Urinary bladder (tissue), 3 donors: ENCODE measurements at regions not wholly inside any gene's neighbourhood (a gene's known extent, or its start where the extent isn't known, plus 50 kb on each side); places are given as distances from the start of the nearest gene placed in this dataset.

Experiments used
- DNase-seq: peaks from one replicate; pipeline ENCODE4 v3.0.0-alpha.2; 2015; ENCODE audit errors: extremely low spot score
- H3K27ac ChIP-seq: one replicate; pipeline ENCODE4 v1.5.1; 2013; ENCODE audit warnings: low read depth, mild to moderate bottlenecking, moderate library complexity
- H3K36me3 ChIP-seq: one replicate; pipeline ENCODE4 v1.6.1; 2013; ENCODE audit warnings: mild to moderate bottlenecking, moderate library complexity; ENCODE audit not compliant: insufficient read depth
- H3K4me1 ChIP-seq: one replicate; pipeline ENCODE4 v1.6.1; 2013; ENCODE audit warnings: mild to moderate bottlenecking, moderate library complexity; ENCODE audit not compliant: insufficient read depth
- H3K4me3 ChIP-seq: one replicate; pipeline ENCODE4 v1.5.1; 2013; ENCODE audit warnings: low read depth, low read length
- WGBS: extraction: QIAGEN DNeasy Blood & Tissue Kit; methylation state at CpG from one replicate; pipeline ENCODE4 v1.1.7; 2013; 5-methylcytosine and 5-hydroxymethylcytosine counted together
- donor health status: healthy with polysubstance abuse.
- donor health status: healthy.

DNA sequence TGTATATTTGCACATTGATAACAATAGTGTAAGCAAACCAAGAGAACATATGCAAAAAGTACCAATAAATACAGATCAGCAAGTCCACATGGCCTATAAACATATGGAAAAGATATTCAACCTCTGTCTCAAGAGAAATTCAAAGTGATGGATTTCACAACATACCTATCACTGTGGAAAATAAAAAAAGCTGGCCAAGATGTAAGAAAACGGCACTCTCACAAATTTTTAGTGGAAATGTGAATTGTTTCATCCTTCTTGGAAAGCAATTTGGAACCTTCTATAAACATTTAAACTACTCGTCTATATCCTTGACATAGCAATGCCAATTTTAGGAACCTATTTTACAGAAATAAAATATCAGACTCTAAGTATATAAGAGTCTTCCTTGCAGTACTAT, 559.8 kb downstream of the QKI start:
- WGBS = 39% methylated on average over 2 of the region's 2 CpGs
- H3K27ac ChIP-seq = no peak overlapping the region
- no peak for DNase-seq

DNA sequence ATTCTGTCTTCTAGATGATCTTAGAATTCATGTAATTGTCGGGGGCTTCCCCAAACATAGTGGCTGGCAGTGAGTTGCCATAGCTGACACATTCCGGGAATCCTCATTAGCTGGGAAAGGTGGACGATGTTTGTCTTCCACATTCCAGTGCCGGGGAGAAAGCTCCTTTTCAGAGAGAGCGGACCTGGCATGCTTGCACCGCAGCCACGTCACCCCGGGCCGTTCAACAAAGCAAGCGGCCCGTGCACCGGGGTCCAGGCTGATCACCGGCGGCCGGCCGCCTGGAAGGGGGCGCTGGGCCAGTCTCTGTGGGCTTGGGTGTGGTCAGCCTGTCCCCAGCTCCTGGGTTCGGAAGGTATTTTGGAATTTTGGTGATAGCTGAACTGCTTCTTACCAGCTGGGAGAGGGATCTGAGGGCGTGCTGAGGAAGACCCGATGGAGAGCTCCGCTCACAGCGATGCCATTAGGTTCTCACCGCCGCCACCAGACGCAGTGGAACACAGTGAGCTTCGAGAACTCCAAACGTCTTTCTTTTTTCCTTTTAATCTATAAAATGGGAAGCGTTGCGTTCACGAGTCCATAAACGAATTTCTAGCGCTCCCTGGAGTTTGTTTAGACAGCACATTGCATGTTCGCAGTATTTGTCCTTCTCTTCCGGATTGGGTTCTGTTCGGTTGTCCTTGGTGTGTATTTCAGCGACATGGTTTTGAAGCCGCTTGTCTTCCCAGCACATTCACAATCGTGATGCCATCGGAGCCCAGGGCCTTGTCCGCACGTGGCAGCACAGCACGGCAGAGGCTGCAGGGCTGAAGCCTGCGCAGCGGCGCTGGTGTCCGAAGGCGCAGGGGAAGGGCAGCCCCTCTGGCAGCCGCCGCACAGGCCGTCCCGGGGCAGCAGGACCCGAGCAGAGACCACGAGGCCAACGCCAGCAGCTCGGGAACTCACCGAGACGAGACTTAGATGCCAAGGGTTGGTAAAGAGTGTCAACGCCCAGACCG, 557.6 kb downstream of the QKI start:
- Histone ChIP-seq H3K36me3 (no peaks in the 10 kb centered on the region), H3K27ac (no peak overlapping the region), H3K4me3 (no peak overlapping the region), H3K4me1 (no peaks in the 10 kb centered on the region)
- WGBS = 88% methylated on average over 59 of the region's 59 CpGs
- DNase-seq = no peak

More for the DNA sequence above, 559.8 kb downstream of the QKI start:
- Histone ChIP-seq H3K36me3 (no peaks in the 10 kb centered on the region), H3K4me3 (no peak overlapping the region), H3K4me1 (no peaks in the 10 kb centered on the region)

DNA sequence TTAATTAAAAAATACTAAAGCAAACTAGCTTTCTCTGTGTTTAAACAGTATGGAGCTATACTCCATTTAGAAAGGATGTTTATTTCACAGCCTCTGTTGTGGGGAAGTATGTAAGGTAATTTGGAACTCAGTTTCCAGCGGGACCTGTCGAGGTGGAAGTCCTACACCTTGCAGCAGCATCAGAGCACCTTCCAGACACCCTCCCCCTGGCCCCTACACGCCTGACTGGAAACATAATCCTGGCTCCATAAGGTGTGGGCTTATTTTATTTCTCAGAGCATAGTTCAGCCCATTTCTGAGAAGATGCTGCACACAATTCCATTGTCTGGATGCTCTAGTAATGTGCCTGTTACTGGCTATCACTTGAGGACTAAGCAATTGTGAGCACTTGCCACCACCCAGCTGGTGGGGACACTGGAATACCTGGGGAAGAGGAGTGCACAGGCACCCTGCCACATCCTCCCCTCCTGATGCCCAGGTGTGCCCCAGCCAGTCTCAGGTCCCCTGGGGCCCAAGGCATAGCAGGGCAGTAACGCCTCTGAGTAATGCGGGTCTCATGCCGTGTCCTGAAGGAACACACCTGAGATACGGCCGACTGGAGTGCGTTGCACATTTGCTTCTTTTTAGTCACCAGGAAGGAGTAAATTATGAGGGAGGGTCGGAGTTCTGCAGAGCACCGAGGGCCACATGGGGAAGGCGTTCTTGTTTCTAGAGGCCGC, 556.5 kb downstream of the QKI start:
- Histone ChIP-seq H3K4me1 (no peaks in the 10 kb centered on the region), H3K27ac (no peak overlapping the region), H3K36me3 (no peaks in the 10 kb centered on the region), H3K4me3 (no peak overlapping the region)
- WGBS = 84% methylated on average over 13 of the region's 13 CpGs
- no peak for DNase-seq

DNA sequence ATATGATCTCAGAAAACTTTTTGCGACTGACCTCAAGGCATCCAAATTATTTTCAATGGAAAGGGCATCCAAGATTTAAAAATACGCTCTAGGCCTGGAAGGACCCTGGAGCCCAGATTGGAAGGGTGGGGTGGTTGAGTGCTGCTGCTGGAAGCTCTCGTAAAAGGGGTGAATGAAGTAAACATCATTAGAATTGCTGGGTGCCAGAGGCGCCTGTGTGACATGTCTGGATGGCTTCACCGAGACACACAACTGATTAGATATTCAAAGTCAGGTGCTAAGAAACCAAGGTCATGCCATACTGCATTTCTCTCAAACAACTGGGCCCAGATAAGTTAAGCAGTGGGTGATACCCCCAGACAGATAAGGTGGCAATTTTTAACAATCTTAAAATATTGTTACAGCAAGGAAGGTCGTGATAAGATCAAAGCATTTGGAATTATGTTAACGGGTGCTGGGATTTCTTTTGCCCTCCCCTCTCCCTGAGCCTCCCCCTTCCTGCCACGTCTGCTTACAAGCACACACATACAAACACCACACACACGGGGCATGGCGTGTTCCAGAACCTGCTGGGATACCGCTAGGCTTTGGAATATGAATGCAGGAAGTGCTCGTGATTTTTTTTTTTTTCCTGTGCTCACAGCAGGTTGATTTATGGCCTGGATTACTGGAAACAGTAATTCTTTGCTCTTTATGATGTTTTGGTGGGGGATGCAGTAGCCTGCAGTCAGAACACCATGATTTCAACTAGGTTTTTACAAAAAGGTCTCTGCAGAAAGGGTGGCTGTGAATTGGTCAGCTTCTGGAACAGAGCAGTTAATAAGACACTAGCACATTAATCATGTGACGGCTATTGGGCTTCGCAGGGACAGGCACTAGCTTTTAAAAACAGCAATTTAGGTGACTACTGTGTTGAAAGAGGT, 551.2 kb downstream of the QKI start:
- H3K4me1 ChIP-seq = no peaks in the 10 kb centered on the region
- no peak overlapping the region for H3K27ac ChIP-seq
- 32% methylated on average over 14 of the region's 14 CpGs for WGBS
- no peak overlapping the region for H3K4me3 ChIP-seq
- peak; percentile 54 for DNase-seq
- H3K36me3 ChIP-seq = no peaks in the 10 kb centered on the region

DNA sequence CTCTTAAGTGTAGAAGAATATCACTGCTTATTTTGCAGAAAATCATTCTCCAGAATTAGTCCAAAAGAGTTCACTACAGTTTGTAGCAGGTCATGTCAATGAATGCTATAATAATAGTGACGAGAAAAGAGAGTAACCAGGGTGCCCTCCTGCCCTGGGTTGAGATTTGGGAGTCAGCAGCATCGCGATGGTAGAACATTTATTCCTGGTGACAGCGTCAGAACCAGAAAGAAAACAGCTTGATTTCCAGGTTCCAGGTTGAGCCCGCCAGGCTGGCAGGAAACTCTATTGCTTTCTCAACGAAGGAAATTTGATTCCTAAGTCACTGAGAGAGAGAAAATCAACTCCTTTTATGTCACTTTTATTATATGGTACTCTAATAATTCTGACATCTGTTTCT, 550.3 kb downstream of the QKI start:
- H3K27ac ChIP-seq = no peak overlapping the region
- DNase-seq = no peak
- no peaks in the 10 kb centered on the region for H3K4me1 ChIP-seq
- 84% methylated on average over 6 of the region's 6 CpGs for WGBS
- H3K36me3 ChIP-seq = no peaks in the 10 kb centered on the region
- no peak overlapping the region for H3K4me3 ChIP-seq

GRCh38 chr6:163963205-163964120, 548.9 kb downstream of the QKI start:
- no peak for DNase-seq
- Histone ChIP-seq H3K27ac (no peak overlapping the region), H3K4me1 (no peaks in the 10 kb centered on the region), H3K36me3 (no peaks in the 10 kb centered on the region), H3K4me3 (no peak overlapping the region)
- WGBS = 80% methylated on average over 23 of the region's 23 CpGs

- Histone ChIP-seq H3K4me1 (no peaks in the 10 kb centered on the region), H3K4me3 (no peak overlapping the region), H3K36me3 (no peaks in the 10 kb centered on the region), H3K27ac (no peak overlapping the region)
- WGBS = 92% methylated on average over 13 of the region's 13 CpGs
- no peak for DNase-seq
These were observed 548.2 kb downstream of the QKI start for GRCh38 chr6:163962627-163963117.

DNA sequence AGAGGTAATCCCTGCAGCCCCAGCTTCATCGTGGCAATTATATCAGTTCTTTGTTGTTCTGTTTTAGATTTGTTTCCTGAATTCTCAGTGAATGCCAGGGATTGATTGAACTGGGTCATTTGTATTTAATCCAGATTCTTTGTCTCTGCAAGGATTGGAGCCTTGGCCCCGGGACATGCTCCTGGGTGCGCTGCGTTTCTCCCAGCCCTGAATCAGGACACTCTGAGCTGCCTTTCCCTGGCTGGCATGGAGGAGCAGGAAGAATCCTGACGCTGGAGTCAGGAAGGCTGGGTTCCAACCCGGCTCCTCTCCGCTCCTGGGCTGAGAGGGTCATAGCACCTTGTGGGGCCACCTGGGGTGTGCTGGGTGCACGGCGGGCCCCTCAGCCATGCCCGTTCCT, 545.6 kb downstream of the QKI start:
- no peak for DNase-seq
- WGBS = 74% methylated on average over 10 of the region's 10 CpGs
- Histone ChIP-seq H3K36me3 (no peaks in the 10 kb centered on the region), H3K27ac (no peak overlapping the region), H3K4me3 (no peak overlapping the region), H3K4me1 (no peaks in the 10 kb centered on the region)

DNA sequence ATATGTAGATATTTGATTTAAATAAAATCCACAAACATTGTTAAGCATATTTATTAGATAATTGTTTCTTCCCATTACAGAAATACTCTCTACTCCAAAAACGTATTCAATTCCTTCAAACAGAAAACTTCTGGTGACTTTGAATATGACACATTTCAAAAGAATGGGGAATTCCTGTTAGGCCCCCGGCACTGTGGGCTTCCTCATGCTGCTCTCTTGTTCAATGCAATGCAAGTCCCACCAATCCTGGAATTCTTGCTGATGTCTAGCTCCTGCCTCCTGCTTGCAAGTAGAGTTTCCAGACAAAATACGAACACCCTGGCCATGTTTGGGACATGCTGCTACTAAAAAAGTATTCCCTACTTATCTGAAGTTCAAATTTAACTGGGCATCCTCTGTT, 544.1 kb downstream of the QKI start:
- Histone ChIP-seq H3K4me3 (no peak overlapping the region), H3K27ac (no peak overlapping the region), H3K4me1 (no peaks in the 10 kb centered on the region), H3K36me3 (no peaks in the 10 kb centered on the region)
- DNase-seq = no peak
- 78% methylated on average over 3 of the region's 3 CpGs for WGBS

DNA sequence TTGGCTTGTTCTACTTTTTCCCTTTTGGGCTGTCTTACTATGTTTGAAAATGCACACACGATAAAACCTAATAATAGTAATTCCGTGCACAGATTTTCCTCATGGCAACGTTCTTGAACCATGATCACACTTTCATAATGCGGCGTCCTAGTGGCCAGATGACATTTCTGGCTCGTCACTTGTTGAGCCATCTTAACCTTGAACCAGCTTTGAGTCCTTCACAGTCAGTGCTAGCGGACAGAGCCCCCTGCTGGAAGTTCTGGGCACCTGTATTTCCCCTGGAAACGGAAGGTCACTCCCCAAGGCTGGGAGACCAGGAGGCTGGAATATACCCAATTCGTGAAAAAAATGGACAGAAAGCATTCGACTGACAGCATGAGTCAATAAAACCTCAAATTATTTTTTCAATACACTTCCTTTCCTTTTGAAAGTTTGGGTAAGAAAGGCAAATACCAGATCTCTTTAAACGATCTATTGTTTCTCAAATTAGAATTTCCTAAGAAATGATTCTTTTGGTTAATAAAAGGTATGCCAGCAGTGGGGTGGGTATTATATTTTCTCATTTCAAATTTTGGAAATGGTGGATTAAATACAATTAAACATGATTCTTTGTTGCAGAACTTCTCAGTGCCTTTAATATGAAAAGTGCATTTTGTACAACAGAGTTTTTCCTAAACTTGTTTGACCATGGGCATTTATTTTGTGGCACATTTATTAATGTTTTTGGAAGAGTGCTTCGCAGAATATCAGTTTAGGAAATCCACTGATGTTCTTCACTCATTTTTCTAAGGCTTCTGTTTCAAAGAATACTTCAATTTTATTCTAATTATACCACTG, 542.3 kb downstream of the QKI start:
- no peaks in the 10 kb centered on the region for H3K4me1 ChIP-seq
- DNase-seq = no peak
- no peaks in the 10 kb centered on the region for H3K36me3 ChIP-seq
- 24% methylated on average over 12 of the region's 12 CpGs for WGBS
- no peak overlapping the region for H3K27ac ChIP-seq
- H3K4me3 ChIP-seq = no peak overlapping the region

DNA sequence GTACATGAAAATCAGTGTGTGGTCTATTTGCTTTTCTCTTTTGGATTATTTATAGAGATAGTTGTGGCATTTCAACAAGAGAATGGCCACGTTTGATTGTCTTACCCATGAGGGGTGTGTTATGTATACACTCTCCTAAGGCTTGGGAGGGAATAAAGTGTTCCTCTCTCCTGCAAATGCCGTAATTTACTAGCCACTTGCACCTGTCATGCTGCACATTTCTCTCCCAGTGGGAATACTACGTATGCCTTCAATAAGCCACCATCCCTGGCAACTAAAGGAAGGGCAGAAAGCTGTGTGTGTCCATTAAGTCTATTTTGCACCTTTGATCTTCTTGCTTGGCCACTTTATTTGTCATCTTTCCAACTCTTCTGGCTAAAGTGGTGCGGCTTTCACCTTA, 541.2 kb downstream of the QKI start:
- DNase-seq = no peak
- no peak overlapping the region for H3K27ac ChIP-seq
- whole genome bisulfite sequencing = 89% methylated on average over 4 of the region's 4 CpGs
- H3K4me1 ChIP-seq = no peaks in the 10 kb centered on the region
- no peak overlapping the region for H3K4me3 ChIP-seq
- H3K36me3 ChIP-seq = no peaks in the 10 kb centered on the region

- H3K4me3 ChIP-seq = no peak overlapping the region
- no peaks in the 10 kb centered on the region for H3K4me1 ChIP-seq
- 85% methylated on average over 4 of the region's 4 CpGs for WGBS
- no peak for DNase-seq
- H3K27ac ChIP-seq = no peak overlapping the region
- no peaks in the 10 kb centered on the region for H3K36me3 ChIP-seq
These were observed 540.6 kb downstream of the QKI start for GRCh38 chr6:163955096-163955495.
